Fibroblast of pulmonary artery (primary cell): ENCODE measurements at regions not wholly inside any gene's neighbourhood (a gene's known extent, or its start where the extent isn't known, plus 50 kb on each side); places are given as distances from the start of the nearest gene placed in this dataset.

Source experiments
- DNase-seq: peaks from one replicate; pipeline ENCODE4 v3.0.0-alpha.2; 2010; ENCODE audit warnings: low read depth
- H3K4me3 ChIP-seq: replicated peaks from 2 replicates; pipeline ENCODE4 v1.5.1; 2011; ENCODE audit warnings: low read depth, mild to moderate bottlenecking, control low read depth, low read length, moderate library complexity
- TF ChIP-seq, protein P1 (sequence below): IDR thresholded peaks from 2 replicates; pipeline ENCODE4 v1.5.1; 2011; ENCODE audit warnings: mild to moderate bottlenecking, control low read depth, low read length, inconsistent platforms; ENCODE audit errors: missing control alignments

DNA sequence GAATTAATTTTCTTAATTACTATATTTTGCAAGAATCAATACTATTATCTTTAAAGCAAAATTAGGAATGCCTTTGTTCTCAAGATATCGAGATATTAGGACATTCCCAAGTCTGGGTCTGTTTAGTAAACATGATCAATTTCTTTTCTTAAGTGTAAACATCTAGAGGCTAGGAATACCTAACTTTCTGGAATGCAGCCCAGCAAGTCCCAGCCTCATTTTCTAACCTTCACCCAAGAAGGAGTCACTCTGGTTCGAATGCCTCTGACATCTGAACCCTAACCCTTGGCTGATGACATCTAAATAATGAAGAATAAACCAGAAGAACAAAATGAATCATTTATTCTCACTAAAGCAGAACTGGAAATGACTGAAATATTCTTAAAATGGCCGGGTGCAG lies 297.5 kb upstream of the IRX3 start:
- H3K4me3 ChIP-seq = no peak overlapping the region
- TF ChIP-seq, protein P1, sequence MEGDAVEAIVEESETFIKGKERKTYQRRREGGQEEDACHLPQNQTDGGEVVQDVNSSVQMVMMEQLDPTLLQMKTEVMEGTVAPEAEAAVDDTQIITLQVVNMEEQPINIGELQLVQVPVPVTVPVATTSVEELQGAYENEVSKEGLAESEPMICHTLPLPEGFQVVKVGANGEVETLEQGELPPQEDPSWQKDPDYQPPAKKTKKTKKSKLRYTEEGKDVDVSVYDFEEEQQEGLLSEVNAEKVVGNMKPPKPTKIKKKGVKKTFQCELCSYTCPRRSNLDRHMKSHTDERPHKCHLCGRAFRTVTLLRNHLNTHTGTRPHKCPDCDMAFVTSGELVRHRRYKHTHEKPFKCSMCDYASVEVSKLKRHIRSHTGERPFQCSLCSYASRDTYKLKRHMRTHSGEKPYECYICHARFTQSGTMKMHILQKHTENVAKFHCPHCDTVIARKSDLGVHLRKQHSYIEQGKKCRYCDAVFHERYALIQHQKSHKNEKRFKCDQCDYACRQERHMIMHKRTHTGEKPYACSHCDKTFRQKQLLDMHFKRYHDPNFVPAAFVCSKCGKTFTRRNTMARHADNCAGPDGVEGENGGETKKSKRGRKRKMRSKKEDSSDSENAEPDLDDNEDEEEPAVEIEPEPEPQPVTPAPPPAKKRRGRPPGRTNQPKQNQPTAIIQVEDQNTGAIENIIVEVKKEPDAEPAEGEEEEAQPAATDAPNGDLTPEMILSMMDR = no peak
- DNase-seq = no peak

DNA sequence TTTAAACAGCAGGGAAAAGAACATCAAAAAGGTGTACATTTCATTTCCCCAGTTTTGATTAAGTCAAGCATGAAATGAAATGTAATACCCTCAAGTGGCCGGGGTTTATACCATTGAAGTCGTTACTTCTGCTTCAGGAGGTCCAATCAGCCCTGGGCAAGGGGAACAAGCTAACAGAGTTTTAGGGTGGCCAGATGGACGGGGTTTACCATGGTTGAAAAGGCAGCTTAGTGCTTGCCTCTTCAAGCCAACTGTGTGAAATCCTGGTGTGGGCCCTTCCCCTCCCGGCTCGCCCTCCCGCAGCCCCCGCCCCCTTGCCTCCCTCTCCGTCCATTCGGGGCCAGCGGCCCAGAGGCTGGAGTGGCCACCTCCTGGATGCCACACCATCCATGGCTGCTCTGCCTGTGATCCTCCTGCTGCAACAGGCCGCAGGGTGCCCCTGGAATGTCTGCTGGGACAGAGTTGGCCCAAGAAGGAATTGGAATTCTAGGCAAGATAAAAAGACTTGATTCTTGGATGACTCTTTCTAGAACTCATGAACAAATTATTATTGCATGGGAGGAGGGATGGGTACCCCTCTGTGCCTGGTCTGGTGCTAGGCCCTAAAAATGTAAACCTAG lies 296.2 kb upstream of the IRX3 start:
- TF ChIP-seq, protein P1 = no peak
- DNase-seq = no peak
- no peak overlapping the region for H3K4me3 ChIP-seq

GRCh38 chr16:54579106-54579728 lies 292.6 kb upstream of the IRX3 start:
- DNase-seq = no peak
- no peak overlapping the region for H3K4me3 ChIP-seq
- TF ChIP-seq, protein P1 = no peak

GRCh38 chr16:54577651-54578128 lies 291.1 kb upstream of the IRX3 start:
- TF ChIP-seq, protein P1 = no peak
- no peak overlapping the region for H3K4me3 ChIP-seq
- DNase-seq = no peak

DNA sequence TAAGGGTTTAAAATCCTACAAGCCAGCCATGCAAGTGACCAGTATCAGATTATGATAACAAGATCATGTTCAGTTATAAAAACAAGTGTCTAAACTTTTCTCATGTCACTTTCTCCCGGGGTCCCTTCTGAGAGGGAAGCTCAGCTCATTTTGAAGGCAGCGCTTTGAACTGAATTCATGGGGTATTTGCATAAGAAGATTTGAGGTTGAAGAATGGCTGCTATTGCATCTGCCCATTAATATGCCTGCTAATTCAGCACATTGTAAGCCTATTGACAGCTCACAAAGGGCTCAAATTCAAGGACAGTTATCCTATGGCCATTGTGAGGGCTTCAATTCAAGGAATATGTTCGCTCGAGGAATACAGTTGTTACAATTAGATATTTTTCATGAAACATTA lies 290.2 kb upstream of the IRX3 start:
- DNase-seq = no peak
- TF ChIP-seq, protein P1 = no peak
- no peak overlapping the region for H3K4me3 ChIP-seq

DNA sequence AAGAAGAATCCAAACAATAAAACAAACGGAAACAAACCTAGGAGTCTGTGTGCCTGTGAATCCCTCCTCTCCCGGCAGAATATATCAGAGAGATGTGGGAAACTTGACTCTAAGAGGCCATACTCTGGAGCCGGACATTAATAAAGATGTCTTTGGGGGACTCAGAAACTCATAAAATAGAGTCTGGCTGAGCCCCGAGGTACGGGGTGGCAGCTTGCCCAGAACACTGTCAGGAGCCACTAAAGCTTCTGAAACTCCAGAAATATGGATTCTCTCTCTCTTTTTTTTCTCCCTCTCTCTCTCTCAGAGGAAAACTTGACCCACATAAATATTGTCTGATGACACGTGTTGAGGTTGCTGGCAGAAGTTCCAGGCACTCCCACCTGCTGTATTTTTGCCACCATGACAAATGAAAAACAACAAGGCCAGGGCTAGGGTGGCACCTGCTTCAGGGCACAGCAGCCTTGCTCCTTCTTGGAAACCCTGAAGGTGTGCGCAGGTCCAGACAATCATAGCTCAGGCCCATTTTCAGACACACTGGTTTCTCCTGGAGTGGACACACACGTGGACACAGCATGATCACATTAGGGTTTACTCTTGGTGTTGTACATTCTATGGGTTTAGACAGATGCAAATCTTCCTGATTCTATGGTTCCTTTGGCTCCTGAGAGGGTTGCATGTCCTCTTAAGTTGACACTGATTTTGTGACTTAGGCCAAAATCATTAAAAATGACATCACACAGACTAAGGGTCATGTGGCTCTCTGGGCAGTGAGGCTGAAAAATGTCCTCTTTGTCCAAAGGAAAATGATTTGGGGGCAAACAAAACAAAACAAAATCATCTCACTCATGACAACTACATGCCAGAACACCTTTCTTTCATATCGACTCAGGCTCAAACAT lies 282.6 kb upstream of the IRX3 start:
- TF ChIP-seq, protein P1 = no peak
- no peak for DNase-seq
- H3K4me3 ChIP-seq = no peak overlapping the region
